GM11168 (cell line): ENCODE measurements at regions not wholly inside any gene's neighbourhood (a gene's known extent, or its start where the extent isn't known, plus 50 kb on each side); places are given as distances from the start of the nearest gene placed in this dataset.

Experiments
- in situ Hi-C: fragments of 300-500 bp; cut with MboI; formaldehyde crosslinking; loops from one replicate; pipeline ENCODE4 v1.12.0; 2022; ENCODE audit warnings: low sequenced_read_pairs; ENCODE audit not compliant: unreplicated experiment

GRCh38 chrX:16479206-16479869 is 170.6 kb upstream of the S100G start:
- in situ Hi-C loops, result no loop called here

- in situ Hi-C loops, result no loop called here
Measured at GRCh38 chrX:16480049-16480448, 169.9 kb upstream of the S100G start.

GRCh38 chrX:16484338-16484737 is 165.6 kb upstream of the S100G start:
- in situ Hi-C loops, result no loop called here

- in situ Hi-C loops, result no loop called here
Measured at GRCh38 chrX:16487620-16488385, 162.2 kb upstream of the S100G start.

- in situ Hi-C loops, result no loop called here
Measured at GRCh38 chrX:16488959-16489358, 161.0 kb upstream of the S100G start.

GRCh38 chrX:16491461-16491860 is 158.5 kb upstream of the S100G start:
- in situ Hi-C loops, result no loop called here

GRCh38 chrX:16496175-16496574 is 153.8 kb upstream of the S100G start:
- in situ Hi-C loops, result no loop called here

- in situ Hi-C loops, result no loop called here
Measured at GRCh38 chrX:16511796-16512776, 137.9 kb upstream of the S100G start.

- in situ Hi-C loops, result no loop called here
Measured at GRCh38 chrX:16516232-16516876, 133.6 kb upstream of the S100G start.

- in situ Hi-C loops, result no loop called here
Measured at GRCh38 chrX:16517039-16517605, 132.8 kb upstream of the S100G start.

- in situ Hi-C loops, result no loop called here
Measured at GRCh38 chrX:16518131-16518530, 131.8 kb upstream of the S100G start.

GRCh38 chrX:16524316-16524715 is 125.6 kb upstream of the S100G start:
- in situ Hi-C loops, result no loop called here

GRCh38 chrX:16526003-16526402 is 124.0 kb upstream of the S100G start:
- in situ Hi-C loops, result no loop called here

- in situ Hi-C loops, result no loop called here
Measured at GRCh38 chrX:16528620-16529019, 121.3 kb upstream of the S100G start.
